Stimulated activated CD8-positive, alpha-beta memory T cell treated with anti-CD3 and anti-CD28 coated beads, Interleukin-7, amount 100 ng/mL, for 1 hour (primary cell): ENCODE measurements at regions not wholly inside any gene's neighbourhood (a gene's known extent, or its start where the extent isn't known, plus 50 kb on each side); places are given as distances from the start of the nearest gene placed in this dataset.
"Not testable (repeated sequence)": the region's sequence is repeated elsewhere in the genome, so short reads cannot be mapped to it uniquely, and the experiment has no call there.

Experiments
- DNase-seq, 2 donors: peaks; one replicate each; pipeline ENCODE4 v3.0.0-alpha.2; 2020; ENCODE audit warnings: low read depth in 2 of 2

DNA sequence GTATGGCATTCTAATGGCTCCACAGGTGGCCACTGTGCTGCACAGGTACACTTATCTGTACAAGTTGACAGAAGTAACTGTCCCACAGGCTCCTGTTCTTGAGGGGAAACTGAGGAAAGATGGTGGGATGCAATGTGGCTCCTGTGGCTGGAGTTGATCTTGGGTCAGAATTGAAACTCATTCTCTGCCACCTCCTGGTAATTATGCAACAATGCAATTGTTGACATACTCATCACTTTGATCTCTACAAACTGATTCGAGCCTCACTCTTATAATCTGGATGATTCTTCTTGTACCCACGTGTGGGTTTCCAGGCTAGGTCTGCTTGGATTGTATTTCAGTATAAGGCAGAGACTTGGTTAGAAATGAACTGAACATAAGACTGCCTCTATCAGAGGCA lies 148.8 kb downstream of the CCNG2 start:
- DNase-seq: no peak

DNA sequence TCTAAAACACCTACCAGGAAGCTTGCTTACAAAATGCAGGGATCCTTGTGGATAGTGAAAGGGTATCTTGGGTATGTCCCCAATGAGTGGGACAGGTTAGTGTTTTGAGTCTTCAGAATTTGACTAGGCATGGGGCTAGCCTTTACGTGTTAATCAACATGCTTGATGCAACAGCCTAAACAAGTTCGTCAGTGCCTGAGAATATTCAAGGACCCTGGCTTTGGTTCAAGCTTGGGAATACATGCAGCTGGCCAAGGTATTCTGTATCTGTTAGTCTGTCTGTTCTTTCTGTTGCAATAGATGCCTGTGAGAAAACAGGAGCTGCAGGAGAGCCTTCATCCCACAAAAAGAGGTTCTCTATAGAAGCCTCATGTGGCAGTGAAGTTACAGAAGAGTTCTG lies 149.5 kb downstream of the CCNG2 start:
- no peak for DNase-seq

DNA sequence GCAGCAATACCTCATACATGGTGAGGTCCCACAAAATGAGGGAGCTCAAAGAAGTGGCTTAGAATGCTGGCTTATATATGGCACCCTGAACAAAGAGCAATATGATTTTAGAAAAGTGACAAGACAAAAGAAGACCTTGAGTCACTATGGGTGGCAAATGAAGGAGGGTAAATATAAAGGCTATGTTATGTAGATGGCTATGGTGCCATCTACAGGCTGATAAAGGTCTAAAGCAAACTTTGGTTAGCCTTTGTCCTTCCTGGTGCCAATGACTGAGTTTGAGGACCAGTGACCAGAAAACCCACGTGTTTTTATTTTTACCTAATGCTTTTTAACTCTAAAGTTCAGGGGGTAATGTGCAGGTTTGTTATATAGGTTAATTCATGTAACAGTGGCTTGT lies 151.8 kb downstream of the CCNG2 start:
- no peak for DNase-seq

DNA sequence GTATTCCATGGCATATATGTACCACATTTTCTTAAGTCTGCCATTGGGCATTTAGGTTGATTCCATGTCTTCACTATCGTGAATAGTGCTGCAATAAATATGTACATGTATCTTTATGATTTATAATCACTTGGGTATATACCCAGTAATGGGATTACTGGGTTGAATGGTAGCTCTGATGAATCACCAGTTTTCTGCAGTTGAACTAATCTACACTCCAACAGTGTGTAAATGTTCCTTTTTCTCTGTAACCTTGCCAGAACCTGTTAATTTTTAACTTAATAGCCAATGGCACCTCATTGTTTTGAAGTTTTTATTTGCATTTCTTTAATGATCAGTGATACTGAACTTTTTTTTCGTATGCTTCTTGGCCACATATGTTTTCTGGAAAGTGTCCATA lies 152.5 kb downstream of the CCNG2 start:
- no peak for DNase-seq

DNA sequence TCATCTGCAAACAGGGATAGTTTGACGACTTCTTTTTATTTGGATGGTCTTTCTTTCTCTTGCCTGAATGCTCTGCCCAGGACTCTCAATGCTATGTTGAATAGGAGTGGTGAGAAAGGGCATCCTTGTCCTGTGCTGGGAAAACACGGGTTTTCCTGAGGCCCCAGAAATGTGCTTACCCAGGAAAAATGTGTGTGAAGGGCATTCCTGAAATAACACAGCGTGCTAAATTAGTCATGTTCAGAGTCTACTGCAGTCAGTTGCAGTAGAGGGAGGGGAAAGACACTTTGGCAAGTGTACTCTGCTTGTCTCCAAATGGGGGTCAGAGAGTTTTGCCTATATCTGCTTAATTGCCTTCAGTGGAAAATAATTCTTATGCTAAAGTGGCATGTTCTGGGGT lies 153.9 kb downstream of the CCNG2 start:
- no peak for DNase-seq

DNA sequence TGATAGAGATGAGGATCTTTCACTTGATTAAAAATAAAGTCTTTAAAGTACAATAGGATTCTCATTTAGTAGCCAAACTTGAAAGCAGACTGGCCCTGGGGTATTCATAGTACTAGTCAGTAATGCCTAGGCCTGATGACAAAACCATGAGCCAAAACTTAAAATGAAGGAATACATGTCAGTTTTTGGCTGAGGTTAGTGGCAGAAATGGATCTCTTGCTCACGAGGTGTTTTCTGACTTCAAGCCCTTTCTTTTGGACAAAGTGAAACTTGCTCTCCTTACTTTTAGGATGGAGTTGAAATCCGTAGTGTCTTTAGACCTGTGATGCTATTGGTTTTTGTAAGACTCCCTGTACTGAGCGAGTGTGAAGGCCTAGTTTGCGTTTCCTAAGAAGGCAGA lies 157.7 kb downstream of the CCNG2 start:
- DNase-seq: no peak

DNA sequence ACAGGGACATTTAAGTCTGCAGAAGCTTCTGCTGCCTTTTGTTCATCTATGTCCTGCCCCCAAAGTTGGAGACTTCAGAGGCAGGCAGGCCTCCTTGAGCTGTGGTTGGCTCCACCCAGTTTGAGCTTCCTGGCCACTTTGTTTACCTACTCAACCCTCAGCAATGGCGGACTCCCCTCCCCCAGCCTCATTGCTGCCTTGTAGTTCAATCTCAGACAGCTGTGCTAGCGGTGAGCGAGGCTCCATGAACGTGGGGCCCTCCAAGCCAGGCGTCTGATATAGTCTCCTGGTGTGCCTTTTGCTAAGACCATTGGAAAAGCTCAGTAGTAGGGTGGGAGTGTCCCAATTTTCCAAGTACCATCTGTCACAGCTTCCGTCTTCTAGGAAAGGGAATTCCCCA lies 170.1 kb downstream of the CCNG2 start:
- DNase-seq: no peak

DNA sequence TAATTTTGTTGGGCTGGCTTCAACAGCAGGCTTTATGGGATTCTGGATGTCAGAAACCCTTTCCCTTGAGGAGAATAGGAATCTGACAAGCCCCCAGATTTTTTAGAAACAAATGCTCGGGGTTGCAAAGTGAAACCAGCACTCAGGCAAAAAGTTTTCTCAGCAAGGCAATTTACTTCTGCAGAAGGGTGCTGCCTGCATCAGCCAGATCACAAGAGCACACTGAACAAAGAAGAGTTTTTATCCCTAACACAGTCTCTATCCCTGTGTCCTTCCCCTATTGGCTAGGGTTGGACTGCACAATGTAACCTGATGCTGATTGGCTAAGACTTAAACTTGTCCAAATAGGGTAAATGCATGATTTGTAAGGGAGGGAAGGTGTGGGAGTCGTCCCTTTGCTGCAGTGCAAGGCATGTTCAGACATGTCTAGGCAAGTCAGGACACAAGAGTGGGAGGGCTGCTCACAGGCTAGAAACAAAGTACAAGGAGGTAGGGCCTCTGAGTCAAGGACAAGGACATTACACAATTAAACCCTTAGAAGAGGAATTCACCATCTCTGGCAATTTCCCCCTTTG lies 175.8 kb downstream of the CCNG2 start:
- DNase-seq: no peak

DNA sequence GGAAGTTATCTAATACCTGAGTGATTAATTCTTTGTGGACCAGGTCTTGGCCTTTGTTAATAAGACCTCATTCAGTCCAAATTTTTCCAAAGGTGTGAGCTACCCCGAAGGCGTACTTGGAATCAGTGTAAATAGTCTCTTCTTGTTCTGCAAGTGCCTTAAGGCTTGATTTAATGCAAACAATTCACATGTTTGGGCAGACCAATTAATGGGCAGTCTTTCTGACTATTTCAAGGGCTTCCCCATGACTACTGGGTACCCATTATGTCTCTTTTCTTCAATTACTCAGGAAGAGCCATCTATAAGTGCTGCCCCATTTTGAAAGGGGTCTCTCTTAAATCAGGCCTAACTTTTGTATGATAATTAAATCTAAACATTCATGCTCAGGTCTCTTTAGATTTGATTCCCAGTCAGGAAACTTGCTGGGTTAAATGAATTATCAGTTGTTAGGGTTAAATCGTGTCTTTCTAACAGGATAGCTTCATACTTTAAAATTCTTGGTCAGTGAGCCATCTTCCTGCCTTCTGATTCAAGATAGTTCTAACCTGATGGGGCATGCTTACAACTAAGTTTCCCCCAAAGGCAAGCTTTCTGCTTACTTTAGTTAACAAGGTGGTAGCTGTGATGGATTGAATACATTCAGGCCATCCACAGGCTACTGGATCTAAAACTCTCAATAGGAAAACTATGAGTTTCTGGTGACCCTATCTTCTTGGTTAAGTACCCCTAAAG lies 179.6 kb downstream of the CCNG2 start:
- DNase-seq: no peak

DNA sequence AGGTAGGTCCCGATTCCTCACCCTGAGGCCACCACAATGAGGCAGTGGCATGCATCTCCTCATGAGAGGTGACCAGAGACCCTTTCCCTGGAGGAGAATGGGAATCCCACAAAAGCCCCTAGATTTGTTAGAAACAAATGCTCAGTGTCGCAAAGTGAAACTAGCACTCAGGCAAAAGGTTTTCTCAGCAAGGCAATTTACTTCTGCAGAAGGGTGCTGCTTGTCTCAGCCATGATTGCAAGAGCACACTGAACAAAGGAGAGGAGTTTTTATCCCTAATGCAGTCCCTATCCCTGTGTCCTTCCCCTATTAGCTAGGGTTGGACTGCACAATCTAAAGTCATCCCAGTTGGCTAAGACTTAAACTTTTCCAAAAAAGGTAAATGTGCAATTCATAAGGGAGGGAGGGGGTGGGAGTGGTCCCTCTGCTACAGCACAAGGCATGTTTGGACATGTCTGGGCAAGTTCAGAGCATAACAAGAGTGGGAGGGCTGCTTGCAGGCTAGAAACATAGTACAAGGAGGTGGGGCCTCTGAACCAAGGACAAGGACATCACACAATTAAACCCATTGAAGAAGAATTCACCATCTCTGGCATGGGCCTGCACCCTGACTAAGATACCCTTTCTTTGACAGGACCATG lies 185.3 kb downstream of the CCNG2 start:
- DNase-seq: no peak

DNA sequence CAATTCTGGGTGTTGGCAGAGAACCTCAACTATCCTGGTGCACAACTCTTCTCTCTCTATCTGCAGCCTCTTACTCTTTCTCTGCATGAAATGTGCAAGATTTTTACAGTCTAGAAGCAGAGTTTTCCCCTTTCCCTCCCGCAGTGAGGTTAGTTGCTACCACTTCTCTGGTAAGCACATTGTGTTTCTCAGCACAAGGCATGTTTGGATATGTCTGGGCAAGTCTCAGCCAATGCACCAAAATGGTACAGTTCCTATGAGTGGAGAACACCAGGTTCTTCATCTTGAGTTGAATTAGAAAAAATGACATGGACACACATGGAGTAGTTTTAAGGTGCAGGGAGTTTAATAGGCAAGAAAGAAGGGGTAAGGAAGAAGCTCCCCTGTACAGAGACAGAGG lies 187.0 kb downstream of the CCNG2 start:
- no peak for DNase-seq

DNA sequence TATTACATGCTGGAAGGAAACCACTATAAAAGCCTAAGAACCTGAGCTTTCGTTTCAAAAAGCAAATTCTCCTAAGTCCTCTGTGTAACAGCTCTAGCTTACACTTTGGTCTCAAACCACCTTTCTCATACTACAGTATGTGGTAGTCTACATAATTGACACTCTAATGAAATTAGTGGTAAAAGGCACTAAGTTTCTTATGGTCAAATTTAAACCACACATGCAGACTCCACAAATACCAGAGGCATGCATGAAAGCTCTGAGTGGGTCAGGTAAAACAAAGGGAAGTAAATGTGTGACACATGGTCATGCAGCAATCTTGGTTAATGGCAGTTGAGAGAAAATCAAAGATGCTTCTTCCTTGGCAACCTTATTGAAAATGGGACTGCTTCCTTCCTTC lies 187.8 kb downstream of the CCNG2 start:
- no peak for DNase-seq

DNA sequence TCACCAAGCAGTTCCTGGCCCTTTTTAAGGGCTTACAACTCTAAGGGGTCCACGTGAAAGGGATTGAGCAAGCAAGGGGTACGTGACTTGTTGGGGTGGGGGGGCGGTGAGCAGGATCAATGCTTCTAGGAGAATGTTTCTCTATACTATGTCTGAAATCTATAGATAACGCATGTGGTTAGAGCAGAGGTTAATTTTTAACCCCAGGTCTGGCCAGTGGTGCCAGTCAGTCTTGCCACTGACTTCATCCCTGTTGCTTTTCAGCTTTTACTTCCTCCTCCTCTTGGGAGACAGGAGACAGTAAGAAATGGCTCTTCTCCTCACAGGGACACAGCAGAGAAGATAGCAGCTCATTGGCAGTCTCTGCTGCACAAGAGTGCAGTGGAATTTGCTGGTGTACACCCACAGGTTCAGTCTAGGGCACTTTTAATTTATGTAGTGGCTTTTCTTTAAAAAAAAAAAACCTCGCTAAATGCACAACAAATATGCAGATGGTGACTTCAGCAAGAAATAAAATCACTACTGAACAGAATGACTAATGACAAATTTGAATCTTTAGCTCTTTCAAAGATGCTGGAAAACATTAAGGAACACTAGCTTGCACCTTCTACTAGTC lies 190.5 kb downstream of the CCNG2 start:
- no peak for DNase-seq

DNA sequence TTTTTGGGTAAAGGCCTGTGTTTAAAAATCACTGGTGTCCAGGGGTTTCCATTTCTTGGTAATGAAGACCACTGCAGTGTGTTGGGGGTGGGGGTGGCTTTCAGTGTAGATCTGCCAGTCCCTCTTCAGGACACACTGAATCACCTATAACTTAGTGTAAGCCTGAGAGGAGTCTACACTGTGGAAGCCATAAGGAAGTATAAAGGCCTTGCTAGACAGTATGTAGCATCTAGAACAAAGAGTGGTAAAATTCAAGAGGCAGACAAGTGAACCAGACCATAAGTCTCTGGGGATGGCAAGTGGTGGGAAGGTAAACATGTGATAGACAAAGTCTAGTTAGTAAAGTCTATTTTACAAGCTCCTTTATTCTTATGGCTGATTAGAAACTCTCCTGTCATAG lies 191.8 kb downstream of the CCNG2 start:
- DNase-seq: no peak

DNA sequence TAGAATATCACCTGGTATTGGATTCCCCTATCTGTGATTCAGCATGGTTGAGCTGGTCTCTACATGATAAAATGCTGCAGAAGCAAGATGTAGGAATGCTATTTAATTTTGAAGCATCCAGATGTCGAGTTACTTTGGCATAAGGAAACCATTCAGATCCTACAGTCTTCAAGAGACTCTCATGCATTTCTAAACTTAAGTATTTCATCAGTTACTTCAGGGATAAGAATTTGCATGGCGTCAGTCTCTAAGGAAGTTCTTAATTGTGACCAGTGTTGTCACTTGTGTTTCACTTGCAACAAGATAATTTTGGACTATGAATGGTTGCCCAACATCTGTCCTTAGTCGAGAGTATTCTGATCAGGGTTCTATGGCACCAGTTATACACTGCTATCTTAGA lies 192.4 kb downstream of the CCNG2 start:
- no peak for DNase-seq

DNA sequence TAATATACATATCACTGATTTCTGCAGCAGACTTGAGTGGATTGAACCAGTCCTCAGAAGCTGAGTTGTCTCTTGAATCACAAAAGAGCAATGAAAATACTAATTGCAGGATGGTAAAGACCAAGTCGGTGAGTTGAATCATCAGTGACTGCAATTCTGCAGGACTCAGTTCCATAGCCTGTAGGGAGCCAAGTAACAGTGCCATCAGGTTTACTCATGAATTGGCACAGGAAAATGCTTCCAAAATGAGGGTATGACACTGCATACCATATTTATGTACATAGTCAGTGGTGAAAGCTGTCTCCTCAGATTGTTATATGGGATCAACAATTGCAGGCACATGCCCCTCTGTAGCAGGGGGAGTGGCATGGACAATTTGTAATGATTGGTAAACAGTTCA lies 192.8 kb downstream of the CCNG2 start:
- DNase-seq: no peak

DNA sequence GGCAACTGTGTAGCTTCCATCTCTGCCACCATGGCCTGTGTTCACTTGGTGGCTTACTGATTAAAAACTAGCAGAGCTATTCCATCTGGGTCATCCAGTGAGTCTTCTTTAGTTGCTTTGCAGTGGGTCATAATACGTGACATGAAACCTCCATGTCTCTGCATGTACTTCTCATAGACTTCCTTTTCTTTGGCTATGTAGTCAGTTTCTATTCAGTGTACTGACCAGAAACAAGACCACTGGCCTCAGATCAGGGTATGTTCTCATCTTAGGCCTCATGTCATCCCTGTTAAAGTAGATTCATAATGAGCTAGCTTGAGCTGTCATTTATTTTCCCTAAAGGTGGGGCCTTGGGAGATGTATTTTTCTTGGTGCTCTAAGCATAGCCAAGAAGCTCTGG lies 195.2 kb downstream of the CCNG2 start:
- no peak for DNase-seq

DNA sequence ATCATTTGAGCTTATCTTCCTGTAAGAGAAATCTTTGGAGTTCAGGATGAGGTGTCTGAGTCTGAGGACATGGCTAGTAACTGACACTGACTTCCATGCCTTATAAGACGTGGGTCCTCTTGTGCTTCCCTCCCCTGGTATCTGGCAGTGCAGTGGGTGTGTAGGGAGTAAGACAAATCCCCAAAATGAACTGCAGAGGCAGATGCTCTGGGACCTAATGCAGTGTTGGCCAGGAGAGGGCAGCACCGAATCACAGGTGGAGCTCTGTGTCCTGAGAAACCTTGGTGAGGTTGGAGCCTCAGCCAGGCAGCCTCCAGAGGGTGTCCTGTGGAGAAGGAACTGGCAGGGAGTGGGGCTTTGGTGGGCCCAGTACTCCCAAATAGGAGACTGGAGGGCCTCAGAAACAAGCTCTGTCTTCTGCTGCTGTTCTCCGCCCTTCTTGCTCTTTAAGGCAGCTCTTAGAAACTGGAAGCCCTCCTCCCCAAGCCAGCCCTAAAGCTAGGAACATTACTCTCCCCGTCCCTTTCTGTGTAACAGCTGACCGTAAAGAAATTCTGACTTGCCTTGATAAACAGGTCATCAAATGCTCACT lies 196.8 kb downstream of the CCNG2 start:
- DNase-seq: not testable (repeated sequence)

DNA sequence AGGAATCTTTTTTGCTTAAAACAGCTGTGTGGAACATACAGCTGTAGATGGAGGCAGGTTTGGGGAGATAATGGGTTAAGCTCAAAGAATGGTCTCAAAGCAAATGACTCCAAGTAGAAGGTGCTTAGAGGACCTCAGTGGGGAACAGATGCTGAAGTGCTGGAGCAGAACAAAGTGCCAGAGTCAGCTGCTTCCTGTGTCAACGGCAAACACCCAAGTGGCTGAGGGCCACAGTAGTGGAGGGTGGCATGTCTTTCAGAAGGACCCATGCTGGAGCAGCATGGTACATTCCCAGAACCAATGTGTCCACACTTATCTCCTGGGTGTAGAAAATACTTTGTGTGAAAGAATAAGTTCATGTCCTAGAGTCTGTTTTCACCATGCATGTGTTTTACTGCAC lies 197.5 kb downstream of the CCNG2 start:
- no peak for DNase-seq

DNA sequence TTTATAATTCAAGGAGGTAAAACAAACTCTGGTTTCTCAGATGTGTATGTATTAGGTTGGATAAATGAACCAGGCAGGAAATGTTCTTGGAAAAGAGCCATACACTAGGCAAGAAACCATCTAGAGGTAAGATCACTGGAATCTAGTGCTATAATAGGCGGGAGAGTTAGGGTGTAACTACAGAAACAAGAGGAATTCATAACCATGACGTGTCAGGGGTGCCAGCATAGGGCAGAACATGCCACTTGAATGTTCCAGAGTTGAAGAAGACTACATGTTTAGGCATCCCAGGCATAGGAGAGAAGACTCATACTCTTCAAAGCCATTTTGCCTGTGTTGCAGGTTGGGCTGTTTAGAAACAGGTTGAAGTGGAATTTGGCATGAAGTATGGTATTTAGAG lies 198.7 kb downstream of the CCNG2 start:
- no peak for DNase-seq

DNA sequence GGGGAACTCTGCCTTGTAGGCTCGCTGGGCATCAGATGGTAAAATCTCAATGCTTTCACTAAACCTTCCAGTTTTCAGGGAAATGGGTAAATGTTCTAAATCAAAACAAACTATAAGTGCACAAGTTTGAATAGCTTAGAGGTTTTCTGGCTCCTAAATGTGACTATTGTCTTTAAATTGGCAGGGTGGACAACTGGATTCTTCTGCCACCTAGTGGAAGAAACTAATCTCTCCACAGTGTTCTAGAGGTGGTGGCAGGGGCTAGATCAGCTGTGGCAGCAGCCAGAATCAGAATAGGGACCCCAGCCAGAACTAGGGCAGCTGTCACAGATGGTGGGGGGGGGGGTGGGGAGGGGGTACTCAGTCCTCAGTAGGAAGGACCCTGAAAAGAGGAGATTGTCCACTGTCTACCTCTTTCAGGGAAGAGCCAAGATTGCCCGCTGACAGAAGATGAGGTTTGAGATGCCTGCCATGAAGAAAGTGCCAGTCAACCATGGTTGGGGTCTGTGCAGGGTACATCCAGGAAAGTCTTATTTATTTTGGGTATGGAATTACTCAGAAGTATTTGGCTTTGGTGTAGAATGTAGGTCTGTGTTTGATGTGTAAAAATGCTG lies 201.4 kb downstream of the CCNG2 start:
- DNase-seq: no peak

DNA sequence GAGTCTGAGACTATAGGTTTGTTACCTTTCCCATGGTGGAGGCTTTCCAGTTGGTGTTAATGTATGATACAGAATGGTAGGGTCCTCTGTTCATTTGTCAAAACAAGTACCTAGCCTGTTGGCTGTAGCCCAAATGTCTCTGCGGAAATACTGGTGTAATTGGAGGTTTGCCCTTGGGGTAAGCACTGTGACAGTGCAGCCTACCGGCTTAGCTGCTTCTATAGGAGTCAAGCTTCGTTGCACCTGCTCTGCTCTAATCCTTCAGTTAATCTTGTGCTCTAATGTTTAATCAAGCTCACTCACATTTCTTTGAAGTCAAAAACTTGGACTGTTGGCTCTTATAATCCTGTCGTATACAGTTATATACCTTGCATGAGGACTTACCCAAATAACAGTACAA lies 203.4 kb downstream of the CCNG2 start:
- no peak for DNase-seq
